A673 (cell line): ENCODE measurements at regions not wholly inside any gene's neighbourhood (a gene's known extent, or its start where the extent isn't known, plus 50 kb on each side); places are given as distances from the start of the nearest gene placed in this dataset.

Source experiments
- BruUV-seq: library from RNA; stranded (reverse); fragments of 400-500 nt; replicated peaks from 2 replicates; lab custom pipeline; 2021; lab: Mats Ljungman, UMichigan
- CTCF ChIA-PET: fragments of 300-600 bp; sonication (Branson Sonifier 250); formaldehyde crosslinking; loops from one replicate; lab custom pipeline; 2022; ENCODE audit warnings: antibody characterized with exemption; lab: Charles Lee
- POLR2A ChIA-PET: fragments of 300-600 bp; sonication (Branson Sonifier 250); formaldehyde crosslinking; loops from one replicate; lab custom pipeline; 2022; ENCODE audit warnings: antibody characterized with exemption; ENCODE audit not compliant: low non-redundant PET; lab: Charles Lee
- DNase-seq: peaks from one replicate; pipeline ENCODE4 v3.0.0-alpha.2; 2015; ENCODE audit warnings: low spot score
- H3K27ac ChIP-seq: fragments of 200-600 bp; sonication (generic); 2 replicates; pipeline ENCODE4 v1.5.1; 2016; ENCODE audit warnings: mixed run types, low read depth, mild to moderate bottlenecking, mixed read lengths, antibody characterized with exemption, low read length; ENCODE audit not compliant: poor library complexity, severe bottlenecking
- H3K27me3 ChIP-seq: fragments of 200-600 bp; sonication (generic); replicated peaks from 2 replicates; pipeline ENCODE4 v1.6.1; 2017; ENCODE audit warnings: mixed run types, low read depth, mild to moderate bottlenecking, mixed read lengths, antibody characterized with exemption, low read length; ENCODE audit not compliant: insufficient read depth, poor library complexity
- H3K36me3 ChIP-seq: fragments of 200-600 bp; sonication (generic); 2 replicates; pipeline ENCODE4 v1.6.1; 2016; ENCODE audit warnings: mixed run types, mild to moderate bottlenecking, mixed read lengths, antibody characterized with exemption, low read length; ENCODE audit not compliant: insufficient read depth, poor library complexity, severe bottlenecking
- H3K4me1 ChIP-seq: fragments of 200-600 bp; sonication (generic); 2 replicates; pipeline ENCODE4 v1.6.1; 2017; ENCODE audit warnings: mixed run types, mild to moderate bottlenecking, mixed read lengths, antibody characterized with exemption, low read length; ENCODE audit not compliant: insufficient read depth, poor library complexity, severe bottlenecking
- H3K4me3 ChIP-seq: fragments of 200-600 bp; sonication (generic); 2 replicates; pipeline ENCODE4 v1.5.1; 2016; ENCODE audit warnings: low read depth, mixed run types, mild to moderate bottlenecking, mixed read lengths, low read length; ENCODE audit not compliant: poor library complexity, severe bottlenecking
- H3K9me3 ChIP-seq: fragments of 200-600 bp; sonication (generic); 2 replicates; pipeline ENCODE4 v1.6.1; 2016; ENCODE audit warnings: mixed run types, low read depth, mild to moderate bottlenecking, mixed read lengths, antibody characterized with exemption, low read length; ENCODE audit not compliant: poor library complexity, severe bottlenecking
- EZH2 ChIP-seq: fragments of 200-600 bp; sonication (generic); IDR thresholded peaks from 2 replicates; pipeline ENCODE4 v1.6.1; 2017; ENCODE audit warnings: borderline replicate concordance, low read depth, mild to moderate bottlenecking, mixed read lengths, antibody characterized with exemption, low read length; ENCODE audit not compliant: poor library complexity, severe bottlenecking
- intact Hi-C: fragments of 100-400 bp; cut with micrococcal nuclease; formaldehyde crosslinking; loops from one replicate; pipeline ENCODE4 v1.10.0; 2022; ENCODE audit not compliant: unreplicated experiment
- TF ChIP-seq, protein P1 (sequence below): fragments of 300-800, 200-600 bp; sonication (generic); conservative IDR thresholded peaks from 2 replicates; pipeline ENCODE4 v1.5.1; 2017; ENCODE audit warnings: low read depth, mild to moderate bottlenecking, antibody characterized with exemption, low read length, moderate library complexity, mixed read lengths

DNA sequence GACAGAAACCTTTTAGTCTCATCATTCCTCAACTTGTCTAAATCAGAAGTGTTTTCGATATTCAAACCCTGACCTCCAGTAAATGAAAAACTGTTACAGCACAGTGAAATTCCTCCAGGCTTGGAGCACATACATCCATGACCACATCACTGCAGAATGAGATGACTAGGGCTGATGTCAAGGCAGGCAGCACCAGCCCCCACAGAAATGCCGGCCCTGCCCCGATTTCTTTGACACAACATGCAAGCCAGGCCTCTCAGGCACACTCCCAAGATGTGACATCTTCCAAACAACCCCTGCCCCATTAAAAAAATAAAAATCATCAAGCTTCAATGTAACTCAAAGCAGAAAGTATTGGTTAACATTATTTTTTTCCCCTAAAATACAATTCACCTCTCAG lies 103.3 kb downstream of the CTAGE1 start:
- ChIA-PET POLR2A (no interaction called here), CTCF (no interaction called here)
- TF ChIP-seq, protein P1, sequence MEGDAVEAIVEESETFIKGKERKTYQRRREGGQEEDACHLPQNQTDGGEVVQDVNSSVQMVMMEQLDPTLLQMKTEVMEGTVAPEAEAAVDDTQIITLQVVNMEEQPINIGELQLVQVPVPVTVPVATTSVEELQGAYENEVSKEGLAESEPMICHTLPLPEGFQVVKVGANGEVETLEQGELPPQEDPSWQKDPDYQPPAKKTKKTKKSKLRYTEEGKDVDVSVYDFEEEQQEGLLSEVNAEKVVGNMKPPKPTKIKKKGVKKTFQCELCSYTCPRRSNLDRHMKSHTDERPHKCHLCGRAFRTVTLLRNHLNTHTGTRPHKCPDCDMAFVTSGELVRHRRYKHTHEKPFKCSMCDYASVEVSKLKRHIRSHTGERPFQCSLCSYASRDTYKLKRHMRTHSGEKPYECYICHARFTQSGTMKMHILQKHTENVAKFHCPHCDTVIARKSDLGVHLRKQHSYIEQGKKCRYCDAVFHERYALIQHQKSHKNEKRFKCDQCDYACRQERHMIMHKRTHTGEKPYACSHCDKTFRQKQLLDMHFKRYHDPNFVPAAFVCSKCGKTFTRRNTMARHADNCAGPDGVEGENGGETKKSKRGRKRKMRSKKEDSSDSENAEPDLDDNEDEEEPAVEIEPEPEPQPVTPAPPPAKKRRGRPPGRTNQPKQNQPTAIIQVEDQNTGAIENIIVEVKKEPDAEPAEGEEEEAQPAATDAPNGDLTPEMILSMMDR: no peak
- no peak for TF ChIP-seq EZH2
- no peak for DNase-seq
- Histone ChIP-seq H3K4me1 (no peaks in the 10 kb centered on the region), H3K27me3 (peaks cover 38% of the 10 kb centered on the region), H3K27ac (no peak overlapping the region), H3K36me3 (no peaks in the 10 kb centered on the region), H3K4me3 (no peak overlapping the region), H3K9me3 (no peaks in the 10 kb centered on the region)
- no TSS peak for BruUV-seq
- intact Hi-C loops: no loop called here

DNA sequence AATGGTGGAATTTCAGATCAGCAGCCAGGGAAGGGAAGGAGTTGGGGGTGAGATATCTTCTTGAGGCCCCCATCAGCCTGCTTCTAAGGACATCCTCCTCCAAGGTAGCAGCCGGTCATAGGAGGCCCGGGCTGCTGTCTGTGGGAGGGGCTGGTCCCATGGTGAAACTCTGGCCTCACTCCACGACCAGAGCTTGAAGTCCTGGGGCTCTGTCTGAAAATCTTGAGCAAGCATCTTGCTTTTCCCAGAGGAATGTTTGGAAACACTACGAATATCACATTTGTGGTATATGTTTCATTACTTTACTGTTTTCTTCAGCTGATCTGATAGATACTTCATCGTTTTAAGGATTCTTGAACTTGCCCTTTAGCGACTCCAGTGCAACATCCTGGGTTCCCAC lies 103.7 kb downstream of the CTAGE1 start:
- no peak overlapping the region for H3K27ac ChIP-seq
- DNase-seq: no peak
- ChIA-PET POLR2A (no interaction called here), CTCF (no interaction called here)
- TF ChIP-seq EZH2: no peak
- TF ChIP-seq, protein P1: no peak
- no peaks in the 10 kb centered on the region for H3K4me1 ChIP-seq
- no TSS peak for BruUV-seq
- peaks cover 40% of the 10 kb centered on the region for H3K27me3 ChIP-seq
- H3K36me3 ChIP-seq: no peaks in the 10 kb centered on the region
- intact Hi-C loops: no loop called here
- H3K4me3 ChIP-seq: no peak overlapping the region
- no peaks in the 10 kb centered on the region for H3K9me3 ChIP-seq

DNA sequence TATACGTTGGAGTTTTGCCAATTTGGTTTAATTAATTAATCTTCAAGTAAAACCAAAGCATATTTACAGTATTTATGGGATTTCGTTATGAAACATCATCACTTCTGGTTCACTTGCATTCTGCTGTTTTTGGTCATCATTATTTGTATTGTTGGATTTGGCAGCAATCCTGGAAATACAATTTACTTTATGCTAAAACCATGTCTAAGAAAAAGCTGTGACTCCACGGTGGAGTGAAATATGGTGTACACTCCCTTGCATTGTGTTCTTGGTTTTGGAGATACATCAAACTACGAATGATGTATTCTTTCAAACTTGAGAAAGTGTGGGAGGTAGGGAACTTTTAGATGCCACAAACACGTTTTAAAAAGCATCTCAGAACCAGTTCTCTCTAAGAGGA lies 106.4 kb downstream of the CTAGE1 start:
- BruUV-seq: no TSS peak
- no peak for DNase-seq
- Histone ChIP-seq H3K9me3 (no peaks in the 10 kb centered on the region), H3K27ac (no peak overlapping the region), H3K4me1 (no peaks in the 10 kb centered on the region), H3K4me3 (no peak overlapping the region), H3K27me3 (peaks cover 45% of the 10 kb centered on the region), H3K36me3 (no peaks in the 10 kb centered on the region)
- ChIA-PET POLR2A (no interaction called here), CTCF (no interaction called here)
- intact Hi-C loops: no loop called here
- TF ChIP-seq, protein P1: no peak
- TF ChIP-seq EZH2: no peak
